GM12873 (cell line): ENCODE measurements at regions not wholly inside any gene's neighbourhood (a gene's known extent, or its start where the extent isn't known, plus 50 kb on each side); places are given as distances from the start of the nearest gene placed in this dataset.

Experiments
- CTCF ChIP-seq: IDR thresholded peaks from 2 replicates; pipeline ENCODE4 v1.5.1; 2012; ENCODE audit warnings: low read depth, mild to moderate bottlenecking, moderate library complexity, low read length, control low read depth; ENCODE audit not compliant: insufficient read depth; ENCODE audit errors: missing control alignments

DNA sequence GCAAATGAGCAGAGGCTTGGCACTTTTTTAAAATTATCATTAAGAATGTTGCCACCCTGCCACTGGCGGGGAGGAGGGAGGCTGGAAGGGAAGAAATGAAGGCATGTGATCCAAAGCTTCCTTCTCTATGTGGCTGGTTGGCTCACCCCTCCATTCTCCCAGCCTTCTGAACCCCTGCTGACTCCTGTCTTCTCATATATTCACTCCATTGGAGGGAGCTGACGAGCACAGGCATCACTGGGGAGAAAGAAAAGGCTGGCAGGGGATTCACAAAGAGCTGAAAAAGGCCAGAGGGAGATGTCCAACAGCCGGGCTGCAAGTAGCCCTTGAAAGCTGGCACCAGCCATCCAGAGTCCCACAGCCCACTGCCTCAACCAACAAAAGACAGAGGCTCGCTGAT is 495.6 kb downstream of the BCOR start:
- TF ChIP-seq CTCF: no peak

GRCh38 chrX:39603230-39603629 is 494.5 kb downstream of the BCOR start:
- no peak for TF ChIP-seq CTCF

- no peak for TF ChIP-seq CTCF
Observed at GRCh38 chrX:39605183-39605582, 492.6 kb downstream of the BCOR start.

DNA sequence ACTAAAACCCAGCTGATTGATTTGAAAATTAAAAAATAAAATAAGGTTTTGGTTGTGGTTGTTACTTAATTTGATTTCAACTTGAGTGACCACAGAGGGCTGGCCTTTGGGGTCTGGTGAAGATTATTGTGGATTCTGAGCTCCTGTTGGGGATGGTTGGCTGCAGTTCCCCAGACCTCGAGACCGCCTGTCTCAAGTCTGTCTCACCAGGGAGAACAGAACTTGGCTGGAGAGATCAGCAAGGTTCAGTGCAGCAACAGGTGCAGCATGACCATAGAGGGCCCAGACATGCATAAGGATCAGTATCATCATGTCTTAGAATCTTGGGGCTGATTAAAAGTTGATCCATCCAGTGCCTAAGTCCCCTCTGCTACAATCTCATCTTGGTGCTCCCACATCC is 491.9 kb downstream of the BCOR start:
- no peak for TF ChIP-seq CTCF

DNA sequence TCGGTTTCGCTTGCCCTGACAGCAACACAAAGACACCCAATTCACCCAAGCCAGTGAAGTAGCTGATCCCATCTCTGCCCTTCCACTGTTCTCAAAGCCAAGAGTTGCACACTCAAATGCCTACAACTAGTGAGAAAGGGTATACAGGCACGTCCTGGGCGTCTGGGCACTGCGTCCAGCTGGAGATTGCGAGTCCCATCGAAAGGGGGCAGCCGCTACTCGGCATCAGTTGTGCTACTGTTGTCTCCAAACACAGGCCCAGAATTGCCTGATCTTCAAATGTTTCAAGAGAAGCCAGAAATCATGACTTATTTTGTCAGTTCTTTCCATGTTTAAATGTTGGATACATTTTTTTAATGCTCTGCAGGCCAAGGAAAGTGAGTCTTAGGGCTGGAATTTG is 487.8 kb downstream of the BCOR start:
- no peak for TF ChIP-seq CTCF

GRCh38 chrX:39611468-39611867 is 486.3 kb downstream of the BCOR start:
- TF ChIP-seq CTCF: no peak

- TF ChIP-seq CTCF: no peak
Observed at GRCh38 chrX:39613482-39613995, 484.2 kb downstream of the BCOR start.
